ENCODE measurements at regions not wholly inside any gene's neighbourhood (a gene's known extent, or its start where the extent isn't known, plus 50 kb on each side); places are given as distances from the start of the nearest gene placed in this dataset.
"Not testable (repeated sequence)": the region's sequence is repeated elsewhere in the genome, so short reads cannot be mapped to it uniquely, and the experiment has no call there.

DNA sequence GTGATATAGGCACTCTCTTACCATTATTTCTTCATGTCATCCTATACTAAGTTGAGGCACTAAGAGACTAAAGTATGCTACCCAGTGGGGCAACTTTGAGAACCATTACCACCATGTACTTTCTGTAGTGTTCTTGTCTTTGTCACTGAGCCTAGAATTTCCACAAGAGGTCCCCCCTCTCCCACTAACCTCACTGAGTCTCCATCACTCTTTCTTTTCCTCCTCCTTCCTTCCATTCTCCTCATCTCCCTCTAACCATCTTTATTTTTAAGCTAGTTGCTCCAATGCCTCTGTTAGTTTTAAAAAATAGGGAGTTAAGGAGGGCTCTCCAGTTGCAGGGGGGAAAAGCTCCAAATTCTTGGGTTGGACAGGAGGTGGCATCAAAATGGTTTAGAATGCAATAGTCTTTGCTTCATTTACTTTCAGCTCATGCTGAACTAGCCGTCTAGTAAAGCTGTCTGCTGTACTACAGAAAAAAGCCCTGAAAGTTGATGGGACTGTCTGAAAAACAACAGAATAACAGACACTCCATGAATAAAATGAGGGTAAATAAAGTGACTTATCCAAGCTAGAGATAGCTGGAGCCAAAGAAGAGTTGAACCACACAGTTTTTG is 85.1 kb upstream of the MYRIP start:
- no peaks in the 10 kb centered on the region for H3K27me3 Mint-ChIP-seq
- no peak overlapping the region for H3K4me3 Mint-ChIP-seq
- H3K36me3 Mint-ChIP-seq, result no peaks in the 10 kb centered on the region
- H3K9me3 Mint-ChIP-seq, result no peaks in the 10 kb centered on the region
- intact Hi-C loops (cut with micrococcal nuclease), result no loop called here
- H3K27ac Mint-ChIP-seq, result no peak overlapping the region
- DNase-seq, result no peak
- ChIA-PET CTCF (interaction anchor here (0.8 kb wide), 1 partner anchor 455 kb away, joined by 3 read pairs; no protein-coding TSS in a partner anchor), POLR2A (no interaction called here)
- no peaks in the 10 kb centered on the region for H3K4me1 Mint-ChIP-seq (ENCODE audit: low read depth)

- POLR2A ChIA-PET, result no interaction called here
- DNase-seq, result no peak
- intact Hi-C loops (cut with micrococcal nuclease), result no loop called here
- Mint-ChIP-seq H3K9me3 (no peaks in the 10 kb centered on the region), H3K4me1 (ENCODE audit: low read depth) (no peaks in the 10 kb centered on the region), H3K27me3 (no peaks in the 10 kb centered on the region), H3K36me3 (no peaks in the 10 kb centered on the region), H3K27ac (no peak overlapping the region), H3K4me3 (no peak overlapping the region)
- CTCF ChIA-PET, result interaction anchor here (0.8 kb wide), 1 partner anchor 592 kb away, joined by 3 read pairs; no protein-coding TSS in a partner anchor
Measured at GRCh38 chr3:39725321-39725720, 84.1 kb upstream of the MYRIP start.

DNA sequence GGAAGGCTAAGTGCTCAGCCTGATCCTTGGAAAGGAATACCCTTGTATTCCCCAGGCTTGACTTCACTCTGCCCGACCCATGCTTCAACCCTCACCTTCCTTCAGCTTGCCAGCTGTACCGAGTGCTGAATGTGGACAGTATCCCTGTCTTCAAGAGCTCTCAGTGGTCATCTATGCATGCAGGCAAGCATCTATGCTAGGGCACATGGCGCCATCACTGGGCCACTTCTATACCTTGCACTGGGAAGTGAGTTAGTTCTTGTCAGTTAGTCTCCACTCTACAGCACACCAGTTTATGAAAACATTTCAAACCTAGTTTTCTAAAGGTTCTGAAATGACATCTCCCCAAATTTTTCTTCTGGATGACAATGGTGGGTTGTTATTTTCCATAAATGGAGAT is 82.0 kb upstream of the MYRIP start:
- no peaks in the 10 kb centered on the region for H3K36me3 Mint-ChIP-seq
- no peaks in the 10 kb centered on the region for H3K27me3 Mint-ChIP-seq
- H3K4me3 Mint-ChIP-seq, result no peak overlapping the region
- no peaks in the 10 kb centered on the region for H3K4me1 Mint-ChIP-seq (ENCODE audit: low read depth)
- CTCF ChIA-PET, result no interaction called here
- no peak for DNase-seq
- H3K27ac Mint-ChIP-seq, result no peak overlapping the region
- H3K9me3 Mint-ChIP-seq, result no peaks in the 10 kb centered on the region
- POLR2A ChIA-PET, result no interaction called here
- intact Hi-C loops (cut with micrococcal nuclease), result no loop called here

DNA sequence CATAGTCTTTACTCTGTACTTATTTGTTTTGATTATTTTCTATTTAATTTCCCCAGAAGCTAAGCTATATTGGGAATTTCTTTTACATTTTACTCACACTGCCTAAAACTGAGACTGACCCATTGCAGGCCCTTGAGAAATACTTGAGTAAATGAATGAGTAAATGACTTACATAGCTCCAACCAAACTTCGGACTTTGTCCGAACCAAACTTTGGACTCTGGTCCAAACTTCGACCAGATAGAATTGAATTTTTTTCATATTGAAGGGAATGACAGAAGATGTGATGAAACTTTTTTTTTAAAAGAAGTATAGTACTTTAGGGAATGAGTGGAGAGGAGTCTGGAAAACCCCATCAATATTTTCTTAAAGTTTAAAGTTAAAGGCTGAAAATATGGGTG is 75.6 kb upstream of the MYRIP start:
- no peaks in the 10 kb centered on the region for H3K27me3 Mint-ChIP-seq
- no peak overlapping the region for H3K27ac Mint-ChIP-seq
- intact Hi-C loops (cut with micrococcal nuclease), result no loop called here
- H3K9me3 Mint-ChIP-seq, result no peaks in the 10 kb centered on the region
- H3K36me3 Mint-ChIP-seq, result no peaks in the 10 kb centered on the region
- ChIA-PET CTCF (no interaction called here), POLR2A (no interaction called here)
- H3K4me3 Mint-ChIP-seq, result no peak overlapping the region
- H3K4me1 Mint-ChIP-seq (ENCODE audit: low read depth), result no peaks in the 10 kb centered on the region
- DNase-seq, result no peak

- H3K36me3 Mint-ChIP-seq; H3K27ac Mint-ChIP-seq; H3K4me1 Mint-ChIP-seq (ENCODE audit: low read depth); CTCF ChIA-PET; intact Hi-C loops (cut with micrococcal nuclease); H3K27me3 Mint-ChIP-seq; H3K4me3 Mint-ChIP-seq; DNase-seq; POLR2A ChIA-PET; H3K9me3 Mint-ChIP-seq: not testable (repeated sequence)
Measured at GRCh38 chr3:39739658-39740057, 69.8 kb upstream of the MYRIP start.

GRCh38 chr3:39744746-39745145 is 64.7 kb upstream of the MYRIP start:
- Mint-ChIP-seq H3K9me3 (peaks cover 4% of the 10 kb centered on the region), H3K27ac (no peak overlapping the region), H3K4me1 (ENCODE audit: low read depth) (no peaks in the 10 kb centered on the region), H3K36me3 (no peaks in the 10 kb centered on the region), H3K27me3 (peaks cover 2% of the 10 kb centered on the region), H3K4me3 (no peak overlapping the region)
- no peak for DNase-seq
- intact Hi-C loops (cut with micrococcal nuclease), result no loop called here
- CTCF ChIA-PET, result no interaction called here
- POLR2A ChIA-PET, result no interaction called here

GRCh38 chr3:39748002-39748401 is 61.4 kb upstream of the MYRIP start:
- Mint-ChIP-seq H3K9me3 (no peaks in the 10 kb centered on the region), H3K36me3 (no peaks in the 10 kb centered on the region), H3K27ac (no peak overlapping the region), H3K4me3 (no peak overlapping the region), H3K4me1 (ENCODE audit: low read depth) (no peaks in the 10 kb centered on the region), H3K27me3 (peaks cover 3% of the 10 kb centered on the region)
- no peak for DNase-seq
- intact Hi-C loops (cut with micrococcal nuclease), result no loop called here
- ChIA-PET POLR2A (no interaction called here), CTCF (no interaction called here)

- Mint-ChIP-seq H3K4me1 (ENCODE audit: low read depth) (no peaks in the 10 kb centered on the region), H3K27me3 (peaks cover 3% of the 10 kb centered on the region), H3K36me3 (no peaks in the 10 kb centered on the region), H3K9me3 (no peaks in the 10 kb centered on the region), H3K27ac (no peak overlapping the region), H3K4me3 (no peak overlapping the region)
- ChIA-PET POLR2A (no interaction called here), CTCF (no interaction called here)
- DNase-seq, result no peak
- intact Hi-C loops (cut with micrococcal nuclease), result no loop called here
Measured at GRCh38 chr3:39748763-39749162, 60.6 kb upstream of the MYRIP start.

GRCh38 chr3:39750712-39751111 is 58.7 kb upstream of the MYRIP start:
- no peaks in the 10 kb centered on the region for H3K9me3 Mint-ChIP-seq
- DNase-seq, result no peak
- ChIA-PET CTCF (no interaction called here), POLR2A (no interaction called here)
- H3K27me3 Mint-ChIP-seq, result peaks cover 3% of the 10 kb centered on the region
- intact Hi-C loops (cut with micrococcal nuclease), result no loop called here
- H3K27ac Mint-ChIP-seq, result no peak overlapping the region
- no peaks in the 10 kb centered on the region for H3K36me3 Mint-ChIP-seq
- H3K4me3 Mint-ChIP-seq, result no peak overlapping the region
- no peaks in the 10 kb centered on the region for H3K4me1 Mint-ChIP-seq (ENCODE audit: low read depth)

GRCh38 chr3:39751286-39751685 is 58.1 kb upstream of the MYRIP start:
- Mint-ChIP-seq H3K27ac (no peak overlapping the region), H3K36me3 (no peaks in the 10 kb centered on the region), H3K4me3 (no peak overlapping the region), H3K9me3 (no peaks in the 10 kb centered on the region), H3K4me1 (ENCODE audit: low read depth) (no peaks in the 10 kb centered on the region), H3K27me3 (peaks cover 3% of the 10 kb centered on the region)
- CTCF ChIA-PET, result no interaction called here
- no peak for DNase-seq
- intact Hi-C loops (cut with micrococcal nuclease), result no loop called here
- POLR2A ChIA-PET, result no interaction called here

DNA sequence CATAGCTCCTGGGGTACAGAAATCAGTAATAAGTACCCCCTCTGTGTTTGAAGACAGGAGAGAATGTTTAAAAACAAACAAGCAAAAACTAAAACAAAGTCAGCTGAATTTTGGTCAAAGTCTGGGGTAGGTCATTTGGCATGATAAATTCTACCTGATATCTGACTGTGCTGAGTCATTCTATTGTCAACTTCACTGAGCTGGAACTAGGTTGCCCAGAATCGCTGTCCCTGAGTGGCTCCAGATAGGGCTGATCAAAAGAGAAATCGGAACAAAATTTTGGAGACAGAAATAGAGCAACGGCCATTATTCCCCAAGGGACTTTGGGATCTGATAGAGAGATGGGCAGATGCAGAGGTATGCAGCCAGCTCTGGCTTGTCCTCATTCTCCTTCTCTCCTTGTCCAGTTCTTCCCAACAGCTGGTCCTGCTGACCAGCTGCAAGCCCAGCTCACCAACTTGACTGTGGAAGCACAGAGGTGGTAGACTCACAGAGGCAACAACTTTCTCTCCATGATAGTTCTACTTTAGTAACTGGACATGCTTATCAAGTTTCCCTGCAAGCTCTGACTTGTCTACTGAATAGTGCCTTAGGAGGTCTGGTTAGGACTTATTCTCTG is 57.3 kb upstream of the MYRIP start:
- Mint-ChIP-seq H3K4me3 (no peak overlapping the region), H3K9me3 (no peaks in the 10 kb centered on the region), H3K36me3 (no peaks in the 10 kb centered on the region), H3K27ac (no peak overlapping the region), H3K27me3 (peaks cover 3% of the 10 kb centered on the region), H3K4me1 (ENCODE audit: low read depth) (no peaks in the 10 kb centered on the region)
- DNase-seq, result no peak
- ChIA-PET POLR2A (no interaction called here), CTCF (no interaction called here)
- intact Hi-C loops (cut with micrococcal nuclease), result no loop called here

GRCh38 chr3:39752751-39753150 is 56.7 kb upstream of the MYRIP start:
- no peaks in the 10 kb centered on the region for H3K9me3 Mint-ChIP-seq
- ChIA-PET POLR2A (no interaction called here), CTCF (no interaction called here)
- no peak overlapping the region for H3K27ac Mint-ChIP-seq
- peaks cover 3% of the 10 kb centered on the region for H3K27me3 Mint-ChIP-seq
- H3K36me3 Mint-ChIP-seq, result no peaks in the 10 kb centered on the region
- no peaks in the 10 kb centered on the region for H3K4me1 Mint-ChIP-seq (ENCODE audit: low read depth)
- no peak for DNase-seq
- H3K4me3 Mint-ChIP-seq, result no peak overlapping the region
- intact Hi-C loops (cut with micrococcal nuclease), result no loop called here

GRCh38 chr3:39753391-39753790 is 56.0 kb upstream of the MYRIP start:
- DNase-seq, result no peak
- POLR2A ChIA-PET, result no interaction called here
- H3K4me3 Mint-ChIP-seq, result no peak overlapping the region
- H3K4me1 Mint-ChIP-seq (ENCODE audit: low read depth), result no peaks in the 10 kb centered on the region
- CTCF ChIA-PET, result no interaction called here
- no peaks in the 10 kb centered on the region for H3K36me3 Mint-ChIP-seq
- H3K27ac Mint-ChIP-seq, result no peak overlapping the region
- intact Hi-C loops (cut with micrococcal nuclease), result no loop called here
- no peaks in the 10 kb centered on the region for H3K9me3 Mint-ChIP-seq
- peaks cover 3% of the 10 kb centered on the region for H3K27me3 Mint-ChIP-seq
